ENCODE measurements at regions not wholly inside any gene's neighbourhood (a gene's known extent, or its start where the extent isn't known, plus 50 kb on each side); places are given as distances from the start of the nearest gene placed in this dataset.

DNA sequence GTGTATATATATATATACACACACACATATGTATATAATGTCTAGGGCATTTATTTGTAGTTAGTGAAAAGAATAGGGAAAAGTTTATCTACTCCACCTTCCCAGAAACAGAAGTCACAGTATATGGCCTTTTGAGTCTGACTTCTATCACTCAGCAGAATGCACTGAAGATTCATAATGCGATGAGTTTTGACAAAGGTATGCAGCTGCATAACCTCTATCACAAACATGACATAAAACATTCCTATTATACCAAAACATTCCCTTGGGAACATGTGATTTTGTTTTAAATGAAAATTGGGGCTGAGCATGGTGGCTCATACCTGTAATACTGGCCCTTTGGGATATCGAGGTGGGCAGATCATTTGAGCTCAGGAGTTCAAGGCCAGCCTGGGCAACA lies 137.3 kb upstream of the EEPD1 start:
- H3K9me3 ChIP-seq = no peaks in the 10 kb centered on the region
- no peak overlapping the region for H3K4me3 ChIP-seq
- intact Hi-C loops (cut with DNase I) = loop anchor here in 1 of 10 donors (10.0 kb wide), 1 partner anchor 109 kb away; no protein-coding TSS in a partner anchor

GRCh38 chr7:36016648-36017047 lies 136.4 kb upstream of the EEPD1 start:
- TF ChIP-seq CTCF (IDR thresholded peaks at IDR 0.05) = no peak
- Histone ChIP-seq H3K27me3 (no peaks in the 10 kb centered on the region), H3K27ac (no peak overlapping the region), H3K36me3 (no peaks in the 10 kb centered on the region), H3K9me3 (no peaks in the 10 kb centered on the region), H3K4me3 (no peak overlapping the region), H3K4me1 (peaks cover 0 to 4% (median 0%) of the 10 kb centered on the region in 9 donors)
- intact Hi-C loops (cut with DNase I) = loop anchor here in 1 of 10 donors (10.0 kb wide), 1 partner anchor 108 kb away; no protein-coding TSS in a partner anchor
- ATAC-seq (no peak), DNase-seq (no peak)
- WGBS, 2 donors = 96% methylated on average over 4 of the region's 4 CpGs

More for the DNA sequence above, 137.3 kb upstream of the EEPD1 start:
- no peak for DNase-seq
- H3K27me3 ChIP-seq = no peaks in the 10 kb centered on the region
- no peaks in the 10 kb centered on the region for H3K4me1 ChIP-seq
- no peaks in the 10 kb centered on the region for H3K36me3 ChIP-seq
- no peak for TF ChIP-seq CTCF (IDR thresholded peaks at IDR 0.05)
- H3K27ac ChIP-seq = no peak overlapping the region
- WGBS, 2 donors = 78 to 79% methylated on average over 2 of the region's 2 CpGs
- ATAC-seq = no peak

DNA sequence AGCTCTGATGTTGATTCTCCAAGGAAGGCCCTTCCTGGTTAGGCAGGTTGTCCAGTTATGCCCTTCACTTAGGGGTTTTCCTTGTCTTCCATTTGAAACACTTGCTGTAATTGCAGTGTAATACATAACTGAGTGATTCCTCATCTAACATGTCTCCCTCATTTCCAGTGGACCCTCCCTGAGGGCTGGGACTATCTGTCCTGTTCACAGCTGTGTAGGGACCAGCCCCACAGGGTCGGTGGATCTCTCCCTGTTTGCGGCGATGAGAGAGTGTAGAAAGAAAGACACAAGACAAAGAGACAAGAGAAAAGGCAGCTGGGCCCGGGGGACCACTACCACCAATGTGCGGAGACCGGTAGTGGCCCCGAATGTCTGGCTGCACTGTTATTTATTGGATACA lies 135.9 kb upstream of the EEPD1 start:
- Histone ChIP-seq H3K9me3 (no peaks in the 10 kb centered on the region), H3K36me3 (no peaks in the 10 kb centered on the region), H3K27me3 (no peaks in the 10 kb centered on the region), H3K27ac (no peak overlapping the region), H3K4me1 (peaks cover 0 to 8% (median 0%) of the 10 kb centered on the region in 9 donors), H3K4me3 (no peak overlapping the region)
- WGBS, 2 donors = 88 to 94% methylated on average over 7 of the region's 7 CpGs
- no peak for TF ChIP-seq CTCF (IDR thresholded peaks at IDR 0.05)
- ATAC-seq (no peak), DNase-seq (no peak)
- intact Hi-C loops (cut with DNase I) = loop anchor here in 1 of 10 donors (10.0 kb wide), 1 partner anchor 108 kb away; no protein-coding TSS in a partner anchor

GRCh38 chr7:36018816-36019484 lies 134.1 kb upstream of the EEPD1 start:
- Histone ChIP-seq H3K27ac (no peak overlapping the region), H3K4me3 (no peak overlapping the region), H3K27me3 (no peaks in the 10 kb centered on the region), H3K4me1 (peaks cover 0 to 20% (median 0%) of the 10 kb centered on the region in 9 donors), H3K9me3 (no peaks in the 10 kb centered on the region), H3K36me3 (no peaks in the 10 kb centered on the region)
- intact Hi-C loops (cut with DNase I) = loop anchor here in 1 of 10 donors (10.0 kb wide), 1 partner anchor 106 kb away; no protein-coding TSS in a partner anchor
- ATAC-seq (no peak), DNase-seq (no peak)
- TF ChIP-seq CTCF (IDR thresholded peaks at IDR 0.05) = no peak
- 97 to 98% methylated on average over 7 of the region's 7 CpGs for WGBS, 2 donors

All from heart right ventricle (tissue), 16 donors.